T-cell (primary cell): ENCODE measurements at regions not wholly inside any gene's neighbourhood (a gene's known extent, or its start where the extent isn't known, plus 50 kb on each side); places are given as distances from the start of the nearest gene placed in this dataset.

ENCODE experiments used
- ATAC-seq, 4 experiments: fragments of 200-7000 bp in 3 of 4; fragments of 150-1000 bp in 1 of 4; cut with Tn5 transposase; replicated peaks in 1 of 4; 1 replicate in 3 of 4; 2 replicates in 1 of 4; pipeline ENCODE4 v1.10.0; 2021; ENCODE audit warnings: moderate library complexity in 3 of 4, mild to moderate bottlenecking in 2 of 4, moderate number of reproducible peaks in 1 of 4
- CTCF ChIA-PET, 2 donors: fragments of 300-600 bp; sonication (Branson Sonifier 250); formaldehyde crosslinking; loops; one replicate each; lab custom pipeline; 2022; ENCODE audit warnings: antibody characterized with exemption in 2 of 2; lab: Charles Lee
- POLR2A ChIA-PET, 2 donors: fragments of 300-600 bp; sonication (Branson Sonifier 250); formaldehyde crosslinking; loops; one replicate each; lab custom pipeline; 2022; ENCODE audit warnings: antibody characterized with exemption in 2 of 2; lab: Charles Lee
- DNase-seq, 35 experiments: peaks; one replicate each; pipeline versions ENCODE4 v3.0.0 to v3.0.0-alpha.2; 2013 to 2023
- H3K27ac ChIP-seq: one replicate; pipeline ENCODE4 v1.5.1; 2013; ENCODE audit warnings: low read length
- H3K27me3 ChIP-seq, 2 experiments: replicated peaks in 1 of 2; 1 replicate in 1 of 2; 2 replicates in 1 of 2; pipeline versions ENCODE4 v1.6.1 to v1.7.0; 2013; ENCODE audit warnings: low read length in 1 of 2, mixed read lengths in 1 of 2; ENCODE audit not compliant: control insufficient read depth in 2 of 2, insufficient read depth in 2 of 2; ENCODE audit errors: extremely low read depth in 1 of 2
- H3K36me3 ChIP-seq, 2 donors: 1 replicate in 1 of 2; 2 replicates in 1 of 2; pipeline versions ENCODE4 v1.6.1 to v1.7.0; 2013; ENCODE audit warnings: low read length in 1 of 2; ENCODE audit not compliant: control insufficient read depth in 2 of 2, insufficient read depth in 1 of 2; ENCODE audit errors: extremely low read depth in 1 of 2
- H3K4me1 ChIP-seq, 2 experiments: 1 replicate in 1 of 2; 2 replicates in 1 of 2; pipeline versions ENCODE4 v1.6.1 to v1.7.0; 2013; ENCODE audit warnings: low read length in 2 of 2, mixed read lengths in 1 of 2; ENCODE audit not compliant: insufficient read depth in 2 of 2, control insufficient read depth in 1 of 2; ENCODE audit errors: extremely low read depth in 1 of 2
- H3K4me3 ChIP-seq, 2 donors: 1 replicate in 1 of 2; 2 replicates in 1 of 2; pipeline versions ENCODE4 v1.5.1 to v1.7.0; 2013; ENCODE audit warnings: mild to moderate bottlenecking in 2 of 2, low read length in 1 of 2, moderate library complexity in 1 of 2; ENCODE audit not compliant: control insufficient read depth in 1 of 2; ENCODE audit errors: extremely low read depth in 1 of 2
- H3K9me3 ChIP-seq: 2 replicates; pipeline ENCODE4 v1.7.0; 2013
- H3K27ac Mint-ChIP-seq, 2 donors: one replicate each; pipeline ENCODE4 v1.8.0; 2020 to 2021; ENCODE audit warnings: mild to moderate bottlenecking in 2 of 2, mixed read lengths in 2 of 2
- H3K27me3 Mint-ChIP-seq, 2 donors: one replicate each; pipeline ENCODE4 v1.8.0; 2021 to 2022; ENCODE audit warnings: mixed read lengths in 2 of 2
- H3K36me3 Mint-ChIP-seq: one replicate; pipeline ENCODE4 v1.8.0; 2021; ENCODE audit warnings: mixed read lengths
- H3K4me1 Mint-ChIP-seq, 3 donors: one replicate each; pipeline ENCODE4 v1.8.0; 2020 to 2022; ENCODE audit warnings: mixed read lengths in 3 of 3, mild to moderate bottlenecking in 1 of 3
- H3K4me3 Mint-ChIP-seq, 3 donors: one replicate each; pipeline ENCODE4 v1.8.0; 2020 to 2022; ENCODE audit warnings: mild to moderate bottlenecking in 3 of 3, mixed read lengths in 3 of 3, moderate library complexity in 3 of 3
- H3K9me3 Mint-ChIP-seq, 3 donors: one replicate each; pipeline ENCODE4 v1.8.0; 2020 to 2022; ENCODE audit warnings: mixed read lengths in 3 of 3
- WGBS: methylation state at CpG from one replicate; pipeline ENCODE4 v1.1.5; 2013; ENCODE audit warnings: missing lambda C conversion rate; ENCODE audit not compliant: insufficient coverage; 5-methylcytosine and 5-hydroxymethylcytosine counted together

DNA sequence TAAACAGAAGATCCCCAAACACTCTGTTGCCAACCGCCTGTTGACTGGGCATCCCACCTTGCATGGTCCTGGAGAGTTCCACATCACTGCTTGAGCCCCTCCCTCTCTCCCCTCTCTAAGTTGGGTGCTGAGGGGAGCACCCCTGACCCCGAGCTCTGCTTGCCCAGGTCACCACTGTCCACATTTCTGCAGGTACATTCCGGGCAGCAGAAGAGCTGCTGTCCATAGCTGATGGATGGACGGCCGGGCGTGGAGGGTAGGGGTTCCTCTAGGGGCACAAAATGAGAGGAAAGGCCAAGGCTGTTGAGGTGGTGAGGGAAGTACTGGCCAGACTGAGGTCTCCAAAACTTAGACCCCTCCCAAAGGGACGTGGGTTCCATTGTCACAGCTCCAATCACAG lies 227.4 kb upstream of the PPP2R2D start:
- 83% methylated on average over 1 of the region's 7 CpGs for WGBS
- DNase-seq (no peak), ATAC-seq (no peak)
- H3K4me1 ChIP-seq, result no peaks in the 10 kb centered on the region
- no peak overlapping the region for H3K4me3 Mint-ChIP-seq
- no peaks in the 10 kb centered on the region for H3K36me3 ChIP-seq
- no peak overlapping the region for H3K27ac Mint-ChIP-seq
- peaks cover 0 to 13% of the 10 kb centered on the region in 2 experiments for H3K27me3 ChIP-seq
- no peak overlapping the region for H3K4me3 ChIP-seq
- H3K36me3 Mint-ChIP-seq, result no peaks in the 10 kb centered on the region
- no peaks in the 10 kb centered on the region for H3K9me3 ChIP-seq
- H3K27me3 Mint-ChIP-seq, result peaks cover 3% of the 10 kb centered on the region in 2 donors
- ChIA-PET POLR2A (no interaction called here), CTCF (no interaction called here)
- H3K27ac ChIP-seq, result no peak overlapping the region
- no peaks in the 10 kb centered on the region for H3K4me1 Mint-ChIP-seq
- peaks cover 6 to 14% (median 6%) of the 10 kb centered on the region in 3 donors for H3K9me3 Mint-ChIP-seq

DNA sequence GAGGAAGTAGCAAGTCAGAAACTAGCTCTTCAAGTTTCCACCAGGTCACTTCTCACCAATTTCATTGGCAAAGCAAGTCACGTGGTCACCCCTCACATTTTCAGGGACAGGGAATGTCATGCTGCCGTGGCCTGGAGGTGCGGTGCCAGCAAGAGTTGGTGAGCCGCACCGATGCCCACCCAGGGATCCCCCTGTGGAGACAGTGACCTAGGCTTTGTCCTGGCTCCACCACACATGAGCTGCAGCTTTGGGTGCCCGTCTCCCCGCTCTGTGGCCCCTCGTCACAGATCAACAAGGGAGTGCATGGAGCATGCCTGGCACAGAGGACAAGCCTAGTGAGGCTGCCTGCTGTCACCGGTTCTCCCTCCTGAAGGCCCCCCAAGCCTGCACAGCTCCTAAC lies 226.7 kb upstream of the PPP2R2D start:
- Histone ChIP-seq H3K4me3 (no peak overlapping the region), H3K27ac (no peak overlapping the region), H3K9me3 (no peaks in the 10 kb centered on the region), H3K27me3 (peaks cover 0 to 13% of the 10 kb centered on the region in 2 experiments), H3K36me3 (no peaks in the 10 kb centered on the region), H3K4me1 (no peaks in the 10 kb centered on the region)
- no peak for DNase-seq
- no peak overlapping the region for H3K27ac Mint-ChIP-seq
- H3K27me3 Mint-ChIP-seq, result peaks cover 0 to 3% of the 10 kb centered on the region in 2 donors
- CTCF ChIA-PET, result no interaction called here
- H3K4me1 Mint-ChIP-seq, result no peaks in the 10 kb centered on the region
- peaks cover 6 to 14% (median 6%) of the 10 kb centered on the region in 3 donors for H3K9me3 Mint-ChIP-seq
- H3K4me3 Mint-ChIP-seq, result no peak overlapping the region
- WGBS, result 90% methylated on average over 6 of the region's 9 CpGs
- no peak for ATAC-seq
- no peaks in the 10 kb centered on the region for H3K36me3 Mint-ChIP-seq
- POLR2A ChIA-PET, result no interaction called here

DNA sequence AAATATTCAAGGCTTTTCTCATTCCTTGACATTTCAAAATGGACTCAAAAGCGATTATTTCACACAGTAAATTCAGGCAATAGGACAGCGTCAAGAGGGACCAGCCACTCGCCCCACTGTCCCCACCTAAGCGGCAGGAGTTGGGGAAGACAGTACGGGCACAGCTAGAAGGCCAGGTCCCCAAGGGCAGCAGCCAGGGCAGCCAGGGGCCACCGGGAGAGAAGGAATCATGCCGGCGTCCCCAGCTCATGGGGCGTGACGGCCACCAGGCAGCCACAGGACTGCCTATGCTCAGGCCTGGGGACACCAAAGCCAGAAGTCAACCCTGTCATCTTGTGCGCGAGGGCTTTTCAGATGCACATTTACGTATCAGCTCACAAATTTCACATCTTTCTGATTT lies 225.7 kb upstream of the PPP2R2D start:
- 85% methylated on average over 10 of the region's 13 CpGs for WGBS
- H3K4me1 Mint-ChIP-seq, result no peaks in the 10 kb centered on the region
- no peaks in the 10 kb centered on the region for H3K36me3 Mint-ChIP-seq
- ChIA-PET CTCF (no interaction called here), POLR2A (no interaction called here)
- peaks cover 0 to 3% of the 10 kb centered on the region in 2 donors for H3K27me3 Mint-ChIP-seq
- peaks cover 6 to 14% (median 6%) of the 10 kb centered on the region in 3 donors for H3K9me3 Mint-ChIP-seq
- Histone ChIP-seq H3K9me3 (no peaks in the 10 kb centered on the region), H3K27me3 (peaks cover 0 to 18% of the 10 kb centered on the region in 2 experiments), H3K4me3 (no peak overlapping the region), H3K4me1 (no peaks in the 10 kb centered on the region), H3K27ac (no peak overlapping the region), H3K36me3 (no peaks in the 10 kb centered on the region)
- no peak overlapping the region for H3K4me3 Mint-ChIP-seq
- DNase-seq, result no peak
- no peak for ATAC-seq
- H3K27ac Mint-ChIP-seq, result no peak overlapping the region

DNA sequence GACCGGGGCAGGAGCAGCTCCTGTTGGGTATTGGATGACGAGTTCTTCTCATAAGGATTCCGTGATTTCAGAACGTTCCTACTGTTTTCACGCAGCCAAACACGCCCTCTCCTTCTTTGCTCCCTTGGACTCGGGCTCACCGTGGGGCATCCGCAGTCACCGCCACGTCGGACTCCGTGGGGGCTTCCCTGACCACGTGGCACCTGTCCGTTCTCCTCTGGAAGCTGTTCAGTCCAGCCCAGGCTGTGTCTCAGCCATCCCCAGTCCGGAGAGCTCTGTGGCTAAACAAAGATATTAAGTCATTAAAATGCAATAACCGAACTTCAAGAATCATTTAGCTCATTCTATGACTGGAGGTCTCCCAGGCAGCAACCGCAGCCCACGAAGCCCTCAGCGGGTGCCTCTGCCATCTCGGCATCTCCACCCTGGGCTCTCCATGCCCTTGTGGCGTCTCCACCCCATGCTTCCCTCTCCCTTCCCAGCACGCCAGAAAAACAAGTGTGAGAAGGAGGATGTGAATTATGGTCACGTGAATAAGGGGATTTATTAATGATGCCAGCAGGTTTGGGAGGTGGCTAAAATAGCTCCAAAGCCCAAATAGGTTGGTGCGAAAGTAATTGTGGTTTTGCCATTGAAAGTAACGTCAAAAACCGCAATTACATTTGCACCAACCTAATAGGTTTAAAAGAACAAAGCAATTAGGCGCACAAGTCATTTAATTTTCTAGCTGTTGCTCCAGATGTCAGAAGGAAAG lies 224.6 kb upstream of the PPP2R2D start:
- no peak for ATAC-seq
- no peaks in the 10 kb centered on the region for H3K4me1 ChIP-seq
- ChIA-PET POLR2A (no interaction called here), CTCF (no interaction called here)
- H3K27ac ChIP-seq, result no peak overlapping the region
- Mint-ChIP-seq H3K4me3 (no peak overlapping the region), H3K27me3 (peaks cover 0 to 3% of the 10 kb centered on the region in 2 donors), H3K27ac (no peak overlapping the region), H3K9me3 (peaks cover 6 to 14% (median 6%) of the 10 kb centered on the region in 3 donors), H3K36me3 (no peaks in the 10 kb centered on the region), H3K4me1 (no peaks in the 10 kb centered on the region)
- peaks cover 0 to 15% of the 10 kb centered on the region in 2 experiments for H3K27me3 ChIP-seq
- no peaks in the 10 kb centered on the region for H3K9me3 ChIP-seq
- DNase-seq, result no peak
- WGBS, result 81% methylated on average over 18 of the region's 28 CpGs
- no peak overlapping the region for H3K4me3 ChIP-seq
- no peaks in the 10 kb centered on the region for H3K36me3 ChIP-seq

DNA sequence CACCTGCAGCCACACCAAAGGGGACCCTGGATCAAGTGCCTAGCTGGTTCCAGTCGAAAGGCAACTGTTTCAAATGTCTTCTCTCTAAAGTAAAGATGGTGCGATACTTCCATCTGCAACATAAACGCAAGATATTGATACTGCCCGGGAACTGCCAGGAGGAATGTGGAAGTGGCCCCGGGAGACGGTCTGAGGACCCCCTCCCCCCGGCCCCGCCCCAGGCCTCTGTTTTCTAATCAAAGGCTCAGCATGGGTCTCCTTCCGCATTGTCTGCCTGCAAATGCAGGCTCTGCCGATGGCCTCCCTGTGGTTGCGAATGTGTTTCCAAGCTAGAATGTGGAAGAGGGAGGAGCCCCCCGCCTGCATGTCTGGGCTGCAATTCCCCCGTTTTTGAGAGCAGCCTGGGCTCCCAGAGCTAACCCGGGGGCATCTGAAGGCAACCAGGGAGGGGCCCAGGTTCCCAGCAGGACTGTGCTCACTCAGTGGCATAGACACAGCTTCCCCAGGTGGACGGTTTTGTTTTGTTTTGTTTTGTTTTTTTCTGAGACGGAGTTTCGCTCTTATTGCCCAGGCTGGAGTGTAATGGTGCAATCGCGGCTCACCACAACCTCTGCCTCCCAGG lies 223.9 kb upstream of the PPP2R2D start:
- Histone ChIP-seq H3K4me1 (no peaks in the 10 kb centered on the region), H3K27me3 (peaks cover 0 to 14% of the 10 kb centered on the region in 2 experiments), H3K4me3 (no peak overlapping the region), H3K27ac (no peak overlapping the region), H3K9me3 (no peaks in the 10 kb centered on the region), H3K36me3 (no peaks in the 10 kb centered on the region)
- Mint-ChIP-seq H3K27me3 (peaks cover 0 to 3% of the 10 kb centered on the region in 2 donors), H3K4me1 (no peaks in the 10 kb centered on the region), H3K9me3 (peaks cover 6 to 11% (median 6%) of the 10 kb centered on the region in 3 donors), H3K36me3 (no peaks in the 10 kb centered on the region), H3K27ac (no peak overlapping the region), H3K4me3 (no peak overlapping the region)
- DNase-seq, result no peak
- ChIA-PET CTCF (no interaction called here), POLR2A (no interaction called here)
- 40% methylated on average over 11 of the region's 19 CpGs for WGBS
- ATAC-seq, result no peak

DNA sequence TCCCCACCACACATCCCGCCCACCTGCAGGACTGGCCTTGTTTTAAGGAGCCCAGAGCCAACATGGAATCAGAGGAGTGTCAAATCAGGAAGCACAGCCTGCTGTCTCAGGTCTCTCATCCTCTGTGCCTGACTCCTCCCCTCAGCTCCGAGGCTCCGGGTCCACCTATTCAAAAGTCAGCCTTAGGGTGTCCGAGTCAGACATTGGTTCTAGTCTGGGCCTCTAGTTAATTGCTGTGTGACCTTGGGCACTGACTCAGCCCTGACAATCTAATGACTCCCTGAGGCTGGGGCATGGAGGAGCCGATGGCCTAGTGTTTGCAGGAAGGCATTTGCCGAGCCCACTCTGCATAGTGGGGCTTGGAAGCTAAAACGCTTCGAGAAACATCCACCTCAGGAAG lies 223.1 kb upstream of the PPP2R2D start:
- peaks cover 3 to 4% of the 10 kb centered on the region in 2 donors for H3K27me3 Mint-ChIP-seq
- WGBS, result 82% methylated on average over 7 of the region's 8 CpGs

More for the DNA sequence above, 223.1 kb upstream of the PPP2R2D start:
- CTCF ChIA-PET, result no interaction called here
- peaks cover 0 to 21% of the 10 kb centered on the region in 2 experiments for H3K27me3 ChIP-seq
- ATAC-seq (no peak), DNase-seq (no peak)
- H3K9me3 ChIP-seq, result no peaks in the 10 kb centered on the region
- H3K36me3 ChIP-seq, result no peaks in the 10 kb centered on the region
- Mint-ChIP-seq H3K9me3 (peaks cover 0 to 4% (median 0%) of the 10 kb centered on the region in 3 donors), H3K4me3 (no peak overlapping the region), H3K27ac (no peak overlapping the region), H3K36me3 (no peaks in the 10 kb centered on the region), H3K4me1 (no peaks in the 10 kb centered on the region)
- POLR2A ChIA-PET, result no interaction called here
- H3K27ac ChIP-seq, result no peak overlapping the region
- no peaks in the 10 kb centered on the region for H3K4me1 ChIP-seq
- H3K4me3 ChIP-seq, result no peak overlapping the region
